GM23338 (cell line): ENCODE measurements at regions not wholly inside any gene's neighbourhood (a gene's known extent, or its start where the extent isn't known, plus 50 kb on each side); places are given as distances from the start of the nearest gene placed in this dataset.

Experiments used
- ATAC-seq: fragments of 200-7000 bp; cut with Tn5 transposase; 3 replicates; pipeline ENCODE4 v1.9.1; 2020
- DNase-seq: peaks from one replicate; pipeline ENCODE4 v3.0.0-alpha.2; 2015; ENCODE audit warnings: low spot score
- H2AFZ ChIP-seq: fragments of 200-600 bp; sonication (generic); 2 replicates; pipeline ENCODE4 v1.8.0; 2016; ENCODE audit warnings: antibody characterized with exemption, mild to moderate bottlenecking, moderate library complexity
- H3F3A ChIP-seq: fragments of 200-600 bp; sonication (generic); replicated peaks from 2 replicates; pipeline ENCODE4 v1.8.0; 2017; ENCODE audit warnings: antibody characterized with exemption, mixed run types, low read depth
- H3K27ac ChIP-seq: fragments of 200-600 bp; sonication (generic); 2 replicates; pipeline ENCODE4 v1.6.1; 2016; ENCODE audit warnings: low read depth
- H3K27me3 ChIP-seq: fragments of 200-600 bp; sonication (generic); 2 replicates; pipeline ENCODE4 v1.8.0; 2016; ENCODE audit warnings: mild to moderate bottlenecking, mixed run types, moderate library complexity; ENCODE audit not compliant: insufficient read depth
- H3K36me3 ChIP-seq: fragments of 200-600 bp; sonication (generic); 2 replicates; pipeline ENCODE4 v1.8.0; 2016; ENCODE audit warnings: mild to moderate bottlenecking; ENCODE audit not compliant: insufficient read depth
- H3K4me1 ChIP-seq: fragments of 200-600 bp; sonication (generic); 2 replicates; pipeline ENCODE4 v1.8.0; 2016; ENCODE audit warnings: mild to moderate bottlenecking, moderate library complexity; ENCODE audit not compliant: insufficient read depth
- H3K4me2 ChIP-seq: fragments of 200-600 bp; sonication (generic); 2 replicates; pipeline ENCODE4 v1.7.1; 2017; ENCODE audit warnings: mixed run types
- H3K4me3 ChIP-seq: fragments of 200-600 bp; sonication (generic); 2 replicates; pipeline ENCODE4 v1.6.1; 2016; ENCODE audit warnings: mixed run types
- H3K79me2 ChIP-seq: fragments of 200-600 bp; sonication (generic); replicated peaks from 2 replicates; pipeline ENCODE4 v1.8.0; 2017; ENCODE audit warnings: mild to moderate bottlenecking; ENCODE audit not compliant: insufficient read depth
- H3K9me2 ChIP-seq: fragments of 200-600 bp; sonication (generic); 2 replicates; pipeline ENCODE4 v1.8.0; 2017; ENCODE audit not compliant: insufficient read depth
- H4K20me1 ChIP-seq: fragments of 200-600 bp; sonication (generic); replicated peaks from 2 replicates; pipeline ENCODE4 v1.8.0; 2017; ENCODE audit warnings: mild to moderate bottlenecking; ENCODE audit not compliant: insufficient read depth
- H3K27ac Mint-ChIP-seq: 2 replicates; pipeline ENCODE4 v1.8.0; 2020; ENCODE audit warnings: inconsistent platforms, mild to moderate bottlenecking, moderate library complexity, mixed read lengths
- H3K27me3 Mint-ChIP-seq: 3 replicates; pipeline ENCODE4 v1.8.0; 2022; ENCODE audit warnings: low read depth, mild to moderate bottlenecking, moderate library complexity, mixed read lengths, inconsistent platforms; ENCODE audit not compliant: insufficient read depth, poor library complexity
- H3K36me3 Mint-ChIP-seq: 3 replicates; pipeline ENCODE4 v1.8.0; 2021; ENCODE audit warnings: low read depth, mild to moderate bottlenecking, inconsistent platforms, moderate library complexity, mixed read lengths
- H3K4me1 Mint-ChIP-seq: 3 replicates; pipeline ENCODE4 v1.8.0; 2020; ENCODE audit warnings: mild to moderate bottlenecking, inconsistent platforms, mixed read lengths
- H3K4me3 Mint-ChIP-seq: 3 replicates; pipeline ENCODE4 v1.8.0; 2021; ENCODE audit warnings: moderate library complexity, mild to moderate bottlenecking, inconsistent platforms, mixed read lengths
- H3K9me3 Mint-ChIP-seq: 3 replicates; pipeline ENCODE4 v1.8.0; 2020; ENCODE audit warnings: moderate library complexity, mild to moderate bottlenecking, inconsistent platforms, mixed read lengths
- CREB1 ChIP-seq: fragments of 250-450 bp; sonication (Bioruptor Pico); IDR thresholded peaks from 2 replicates; pipeline ENCODE4 v1.5.0; 2020; ENCODE audit warnings: low read depth, mild to moderate bottlenecking, moderate library complexity
- CTCF ChIP-seq, 2 experiments: fragments of 200-600 bp in 1 of 2; sonication (generic) in 1 of 2; conservative IDR thresholded peaks; 2 replicates each; pipeline versions ENCODE4 v1.5.1 to v1.6.1; 2016 to 2017; ENCODE audit warnings: antibody characterized with exemption in 2 of 2, low read depth in 2 of 2, mild to moderate bottlenecking in 2 of 2, moderate library complexity in 1 of 2
- ETS1 ChIP-seq: IDR thresholded peaks from 2 replicates; pipeline ENCODE4 v1.6.1; 2016; ENCODE audit warnings: antibody characterized with exemption
- EZH2 ChIP-seq: fragments of 200-600 bp; sonication (generic); IDR thresholded peaks from one replicate; pipeline ENCODE4 v1.8.0; 2017; ENCODE audit warnings: antibody characterized with exemption, mild to moderate bottlenecking, low read depth; ENCODE audit not compliant: unreplicated experiment
- EZH2phosphoT487 ChIP-seq: fragments of 200-600 bp; sonication (generic); IDR thresholded peaks from one replicate; pipeline ENCODE4 v1.8.1; 2018; ENCODE audit warnings: antibody characterized with exemption; ENCODE audit not compliant: unreplicated experiment
- JUNB ChIP-seq: IDR thresholded peaks from one replicate; pipeline ENCODE4 v1.6.1; 2016; ENCODE audit warnings: antibody characterized with exemption; ENCODE audit not compliant: unreplicated experiment
- NANOG ChIP-seq: IDR thresholded peaks from 2 replicates; pipeline ENCODE4 v1.6.1; 2016; ENCODE audit warnings: antibody characterized with exemption, borderline replicate concordance
- POLR2AphosphoS5 ChIP-seq: IDR thresholded peaks from 2 replicates; pipeline ENCODE4 v1.6.1; 2016; ENCODE audit warnings: antibody characterized with exemption, low read depth
- REST ChIP-seq: IDR thresholded peaks from one replicate; pipeline ENCODE4 v1.6.1; 2018; ENCODE audit warnings: antibody characterized with exemption; ENCODE audit not compliant: unreplicated experiment
- STAT1 ChIP-seq: IDR thresholded peaks from one replicate; pipeline ENCODE4 v1.6.1; 2016; ENCODE audit warnings: antibody characterized with exemption; ENCODE audit not compliant: unreplicated experiment
- ZNF114 ChIP-seq: fragments of 250-450 bp; sonication (Bioruptor Pico); IDR thresholded peaks from 2 replicates; pipeline ENCODE4 v1.5.0; 2020; ENCODE audit warnings: mild to moderate bottlenecking, moderate library complexity
- ZNF331 ChIP-seq: fragments of 250-450 bp; sonication (Bioruptor Pico); IDR thresholded peaks from 2 replicates; pipeline ENCODE4 v1.5.0; 2020; ENCODE audit warnings: low read depth, mild to moderate bottlenecking, moderate library complexity
- ZNF462 ChIP-seq: fragments of 250-450 bp; sonication (Bioruptor Pico); IDR thresholded peaks from 2 replicates; pipeline ENCODE4 v1.5.0; 2020; ENCODE audit warnings: mild to moderate bottlenecking, moderate library complexity

- no peaks in the 10 kb centered on the region for H3K27me3 ChIP-seq
- no peaks in the 10 kb centered on the region for H3F3A ChIP-seq
- H3K36me3 ChIP-seq = no peaks in the 10 kb centered on the region
- H3K4me3 Mint-ChIP-seq = no peak overlapping the region
- H3K4me3 ChIP-seq = no peak overlapping the region
- no peak overlapping the region for H2AFZ ChIP-seq
- TF ChIP-seq REST (no peak), ZNF462 (CRISPR knock-in tag) (no peak), ZNF114 (CRISPR knock-in tag) (no peak), ZNF331 (no peak), ETS1 (no peak), EZH2phosphoT487 (no peak), CREB1 (CRISPR knock-in tag) (no peak), CTCF (conservative IDR thresholded peaks at IDR 0.05; ENCODE audit: low read depth in 2 of 2) (no peak), STAT1 (no peak), JUNB (no peak), EZH2 (no peak), NANOG (no peak), POLR2AphosphoS5 (no peak)
- H3K27ac ChIP-seq = no peak overlapping the region
- H3K27me3 Mint-ChIP-seq = peaks cover 2% of the 10 kb centered on the region
- ATAC-seq (no peak), DNase-seq (no peak)
- no peaks in the 10 kb centered on the region for H4K20me1 ChIP-seq
- H3K4me1 ChIP-seq = no peaks in the 10 kb centered on the region
- H3K9me3 Mint-ChIP-seq = no peaks in the 10 kb centered on the region
- no peaks in the 10 kb centered on the region for H3K9me2 ChIP-seq
- H3K4me1 Mint-ChIP-seq = no peaks in the 10 kb centered on the region
- no peak overlapping the region for H3K4me2 ChIP-seq
- no peak overlapping the region for H3K27ac Mint-ChIP-seq
- H3K36me3 Mint-ChIP-seq = no peaks in the 10 kb centered on the region
- H3K79me2 ChIP-seq = no peaks in the 10 kb centered on the region
Observed at GRCh38 chr4:143046906-143047305, 137.8 kb upstream of the USP38 start.
